ENCODE measurements at regions not wholly inside any gene's neighbourhood (a gene's known extent, or its start where the extent isn't known, plus 50 kb on each side); places are given as distances from the start of the nearest gene placed in this dataset.
"Not testable (repeated sequence)": the region's sequence is repeated elsewhere in the genome, so short reads cannot be mapped to it uniquely, and the experiment has no call there.

DNA sequence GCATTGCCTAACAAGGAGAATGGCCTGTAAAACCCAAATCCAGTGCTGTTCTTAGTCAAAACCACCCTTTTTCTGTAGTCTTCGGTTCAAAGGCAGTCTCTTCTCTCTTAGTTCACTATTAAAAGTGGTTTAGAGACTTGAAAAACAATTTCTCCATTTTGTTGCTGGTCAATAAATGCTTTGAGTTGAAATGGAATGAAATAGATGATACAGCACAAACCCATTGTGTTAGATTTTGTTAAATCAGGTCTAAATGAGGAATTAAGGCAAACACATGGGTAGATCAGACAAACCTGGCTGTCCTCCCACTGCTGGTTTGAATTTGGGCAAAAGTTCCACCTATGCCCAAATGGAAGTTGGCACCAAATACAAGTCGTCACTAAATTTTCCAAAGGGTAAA, 150.1 kb upstream of the SERTAD2 start:
- H3K9me3 Mint-ChIP-seq, result no peaks in the 10 kb centered on the region
- POLR2A ChIA-PET, result no interaction called here

GRCh38 chr2:64804651-64805050, 150.9 kb upstream of the SERTAD2 start:
- DNase-seq, result no peak
- CTCF ChIA-PET, result interaction anchor here (1.0 kb wide), 1 partner anchor 29 kb away, joined by 4 read pairs; no protein-coding TSS in a partner anchor
- intact Hi-C loops (cut with micrococcal nuclease), result no loop called here
- Mint-ChIP-seq H3K27ac (no peak overlapping the region), H3K9me3 (no peaks in the 10 kb centered on the region), H3K27me3 (no peaks in the 10 kb centered on the region), H3K4me1 (ENCODE audit: low read depth) (peaks cover 20% of the 10 kb centered on the region), H3K4me3 (no peak overlapping the region), H3K36me3 (no peaks in the 10 kb centered on the region)
- POLR2A ChIA-PET, result no interaction called here

More for the DNA sequence above, 150.1 kb upstream of the SERTAD2 start:
- no peak overlapping the region for H3K27ac Mint-ChIP-seq
- no peaks in the 10 kb centered on the region for H3K27me3 Mint-ChIP-seq
- intact Hi-C loops (cut with micrococcal nuclease), result no loop called here
- no peak overlapping the region for H3K4me3 Mint-ChIP-seq
- H3K4me1 Mint-ChIP-seq (ENCODE audit: low read depth), result peaks cover 20% of the 10 kb centered on the region
- DNase-seq, result no peak
- no peaks in the 10 kb centered on the region for H3K36me3 Mint-ChIP-seq
- CTCF ChIA-PET, result no interaction called here

DNA sequence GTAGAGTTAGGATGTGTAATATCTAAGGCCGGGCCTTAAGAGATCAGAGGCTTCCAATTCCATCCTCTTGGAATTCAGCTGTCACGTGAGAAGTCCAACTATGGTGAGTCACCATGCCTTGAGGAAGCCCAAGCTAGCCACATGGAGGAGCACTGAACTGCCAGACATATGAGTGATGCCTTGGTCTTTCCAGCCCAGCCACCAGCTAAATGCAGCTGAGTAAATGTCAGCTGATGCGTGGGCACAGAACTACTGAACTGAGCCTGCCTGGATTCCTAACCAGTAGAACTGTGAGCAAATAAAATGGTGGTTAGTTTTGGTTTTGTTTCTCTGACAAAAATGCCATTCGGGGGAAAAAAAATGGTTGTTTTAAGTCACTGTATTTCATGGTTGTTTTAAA, 153.7 kb upstream of the SERTAD2 start:
- peaks cover 26% of the 10 kb centered on the region for H3K4me1 Mint-ChIP-seq (ENCODE audit: low read depth)
- no peak overlapping the region for H3K4me3 Mint-ChIP-seq
- intact Hi-C loops (cut with micrococcal nuclease), result loop anchor here (2.0 kb wide), 2 partner anchors 13 to 23 kb away; no protein-coding TSS in a partner anchor
- peak overlapping the region; percentile 32 for H3K27ac Mint-ChIP-seq
- peak; percentile 84 for DNase-seq
- H3K27me3 Mint-ChIP-seq, result no peaks in the 10 kb centered on the region
- H3K36me3 Mint-ChIP-seq, result no peaks in the 10 kb centered on the region
- CTCF ChIA-PET, result interaction anchor here (0.9 to 2.6 kb wide), 4 partner anchors 13 to 165 kb away, joined by 3 to 13 read pairs (median 4); no protein-coding TSS in a partner anchor
- no peaks in the 10 kb centered on the region for H3K9me3 Mint-ChIP-seq
- POLR2A ChIA-PET, result interaction anchor here (0.9 to 1.0 kb wide), 2 partner anchors 13 to 55 kb away, joined by 3 to 4 read pairs; no protein-coding TSS in a partner anchor

- intact Hi-C loops (cut with micrococcal nuclease), result no loop called here
- ChIA-PET CTCF (interaction anchor here (1.0 to 2.6 kb wide), 2 partner anchors 23 to 166 kb away, joined by 3 to 13 read pairs; no protein-coding TSS in a partner anchor), POLR2A (no interaction called here)
- H3K27me3 Mint-ChIP-seq, result no peaks in the 10 kb centered on the region
- H3K36me3 Mint-ChIP-seq, result no peaks in the 10 kb centered on the region
- DNase-seq, result no peak
- peaks cover 26% of the 10 kb centered on the region for H3K4me1 Mint-ChIP-seq (ENCODE audit: low read depth)
- no peaks in the 10 kb centered on the region for H3K9me3 Mint-ChIP-seq
- H3K4me3 Mint-ChIP-seq, result no peak overlapping the region
- peak overlapping the region; percentile 32 for H3K27ac Mint-ChIP-seq
Measured at GRCh38 chr2:64808092-64808491, 154.4 kb upstream of the SERTAD2 start.

DNA sequence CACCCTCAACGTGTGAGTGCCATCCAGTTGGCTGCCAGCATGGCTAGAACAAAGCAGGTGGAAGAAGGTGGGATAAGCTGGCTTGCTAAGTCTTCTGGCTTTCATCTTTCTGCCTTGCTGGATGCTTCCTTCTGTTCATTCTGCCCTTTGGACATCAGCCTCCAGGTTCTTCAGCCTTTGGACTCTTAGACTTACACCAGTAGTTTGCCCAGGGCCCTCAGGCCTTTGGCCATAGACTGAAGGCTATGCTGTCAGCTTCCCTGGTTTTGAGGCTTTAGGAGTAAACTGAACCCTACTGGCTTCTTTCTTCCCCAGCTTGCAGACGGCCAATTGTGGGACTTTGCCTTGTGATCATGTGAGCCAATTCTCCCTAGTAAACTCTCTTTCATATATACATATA, 155.0 kb upstream of the SERTAD2 start:
- Mint-ChIP-seq H3K4me3 (no peak overlapping the region), H3K27me3 (no peaks in the 10 kb centered on the region), H3K36me3 (no peaks in the 10 kb centered on the region), H3K4me1 (ENCODE audit: low read depth) (peaks cover 26% of the 10 kb centered on the region), H3K27ac (no peak overlapping the region), H3K9me3 (no peaks in the 10 kb centered on the region)
- DNase-seq, result no peak
- ChIA-PET POLR2A (no interaction called here), CTCF (interaction anchor here (2.6 kb wide), 1 partner anchor 23 kb away, joined by 13 read pairs; no protein-coding TSS in a partner anchor)
- intact Hi-C loops (cut with micrococcal nuclease), result no loop called here

GRCh38 chr2:64809216-64809615, 155.5 kb upstream of the SERTAD2 start:
- H3K4me3 Mint-ChIP-seq, result no peak overlapping the region
- no peak overlapping the region for H3K27ac Mint-ChIP-seq
- ChIA-PET POLR2A (no interaction called here), CTCF (interaction anchor here (2.6 kb wide), 1 partner anchor 22 kb away, joined by 13 read pairs; no protein-coding TSS in a partner anchor)
- peaks cover 26% of the 10 kb centered on the region for H3K4me1 Mint-ChIP-seq (ENCODE audit: low read depth)
- H3K9me3 Mint-ChIP-seq, result no peaks in the 10 kb centered on the region
- DNase-seq, result no peak
- no peaks in the 10 kb centered on the region for H3K36me3 Mint-ChIP-seq
- intact Hi-C loops (cut with micrococcal nuclease), result no loop called here
- H3K27me3 Mint-ChIP-seq, result no peaks in the 10 kb centered on the region

DNA sequence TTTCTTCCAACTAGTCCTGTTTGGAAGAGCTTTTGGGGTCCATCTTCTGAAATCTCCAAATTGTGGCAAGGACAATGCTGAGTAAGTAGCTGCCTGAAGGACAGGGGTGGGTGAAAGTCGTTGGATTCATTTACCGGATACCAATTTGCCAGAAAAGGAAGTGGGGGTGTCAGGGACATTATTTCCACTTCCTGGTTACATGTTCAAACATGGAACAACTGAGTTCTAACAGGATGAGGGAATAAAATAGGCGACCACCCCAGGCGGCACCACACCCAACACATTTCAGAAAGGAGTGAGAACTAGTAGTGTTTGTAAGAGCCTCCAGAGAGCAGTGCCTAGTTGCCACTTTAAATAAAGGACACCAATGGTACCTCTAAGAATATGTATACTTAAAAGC, 158.6 kb upstream of the SERTAD2 start:
- CTCF ChIA-PET, result no interaction called here
- no peak overlapping the region for H3K27ac Mint-ChIP-seq
- no peak overlapping the region for H3K4me3 Mint-ChIP-seq
- H3K36me3 Mint-ChIP-seq, result no peaks in the 10 kb centered on the region
- no peak for DNase-seq
- POLR2A ChIA-PET, result no interaction called here
- H3K9me3 Mint-ChIP-seq, result no peaks in the 10 kb centered on the region
- H3K27me3 Mint-ChIP-seq, result no peaks in the 10 kb centered on the region
- intact Hi-C loops (cut with micrococcal nuclease), result no loop called here
- peaks cover 18% of the 10 kb centered on the region for H3K4me1 Mint-ChIP-seq (ENCODE audit: low read depth)

GRCh38 chr2:64814007-64814406, 160.3 kb upstream of the SERTAD2 start:
- Mint-ChIP-seq H3K36me3 (no peaks in the 10 kb centered on the region), H3K9me3 (no peaks in the 10 kb centered on the region), H3K27ac (no peak overlapping the region), H3K27me3 (no peaks in the 10 kb centered on the region), H3K4me1 (ENCODE audit: low read depth) (peaks cover 12% of the 10 kb centered on the region), H3K4me3 (no peak overlapping the region)
- CTCF ChIA-PET, result interaction anchor here (1.1 to 1.3 kb wide), 2 partner anchors 18 to 227 kb away, joined by 4 read pairs; no protein-coding TSS in a partner anchor
- no peak for DNase-seq
- POLR2A ChIA-PET, result no interaction called here
- intact Hi-C loops (cut with micrococcal nuclease), result no loop called here

- H3K27me3 Mint-ChIP-seq; H3K9me3 Mint-ChIP-seq; H3K4me3 Mint-ChIP-seq; POLR2A ChIA-PET; H3K27ac Mint-ChIP-seq; DNase-seq; intact Hi-C loops (cut with micrococcal nuclease); H3K36me3 Mint-ChIP-seq: not testable (repeated sequence)
- peaks cover 26% of the 10 kb centered on the region for H3K4me1 Mint-ChIP-seq (ENCODE audit: low read depth)
- CTCF ChIA-PET, result interaction anchor here (0.9 kb wide), 1 partner anchor 17 kb away, joined by 3 read pairs; no protein-coding TSS in a partner anchor
Measured at GRCh38 chr2:64816526-64816925, 162.8 kb upstream of the SERTAD2 start.

DNA sequence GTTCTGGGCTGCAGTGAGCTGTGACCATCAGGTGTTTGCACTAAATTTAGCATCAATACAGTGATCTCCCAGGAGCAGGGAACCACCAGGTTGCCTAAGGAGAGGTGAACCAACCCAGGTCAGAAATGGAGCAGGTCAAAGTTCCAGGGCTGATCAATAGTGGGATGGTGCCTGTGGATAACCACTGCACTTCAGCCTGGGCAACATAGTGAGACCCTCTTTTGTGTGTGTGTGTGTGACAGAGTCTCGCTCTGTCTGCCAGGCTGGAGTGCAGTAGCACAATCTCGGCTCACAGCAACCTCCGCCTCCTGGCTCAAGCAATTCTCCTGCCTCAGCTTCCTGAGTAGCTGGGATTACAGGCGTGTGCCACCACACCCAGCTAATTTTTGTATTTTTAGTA, 163.7 kb upstream of the SERTAD2 start:
- DNase-seq, result no peak
- Mint-ChIP-seq H3K36me3 (no peaks in the 10 kb centered on the region), H3K9me3 (no peaks in the 10 kb centered on the region), H3K27ac (no peak overlapping the region), H3K4me1 (ENCODE audit: low read depth) (peaks cover 20% of the 10 kb centered on the region), H3K27me3 (no peaks in the 10 kb centered on the region), H3K4me3 (no peak overlapping the region)
- CTCF ChIA-PET, result no interaction called here
- intact Hi-C loops (cut with micrococcal nuclease), result no loop called here
- POLR2A ChIA-PET, result no interaction called here

- no peaks in the 10 kb centered on the region for H3K9me3 Mint-ChIP-seq
- H3K4me1 Mint-ChIP-seq (ENCODE audit: low read depth), result peaks cover 20% of the 10 kb centered on the region
- no peak overlapping the region for H3K4me3 Mint-ChIP-seq
- intact Hi-C loops (cut with micrococcal nuclease), result loop anchor here (1.0 kb wide), 2 partner anchors 88 to 166 kb away; no protein-coding TSS in a partner anchor
- ChIA-PET CTCF (interaction anchor here (1.3 to 3.8 kb wide), 3 partner anchors 12 to 172 kb away, joined by 3 to 33 read pairs (median 12); partner anchors contain the start of gene SERTAD2), POLR2A (interaction anchor here (1.6 kb wide), 1 partner anchor 67 kb away, joined by 4 read pairs; no protein-coding TSS in a partner anchor)
- no peak overlapping the region for H3K27ac Mint-ChIP-seq
- DNase-seq, result no peak
- no peaks in the 10 kb centered on the region for H3K36me3 Mint-ChIP-seq
- H3K27me3 Mint-ChIP-seq, result no peaks in the 10 kb centered on the region
Measured at GRCh38 chr2:64818664-64819060, 164.9 kb upstream of the SERTAD2 start.

- Mint-ChIP-seq H3K36me3 (no peaks in the 10 kb centered on the region), H3K27ac (peak overlapping the region; percentile 82), H3K4me1 (ENCODE audit: low read depth) (peaks cover 20% of the 10 kb centered on the region), H3K9me3 (no peaks in the 10 kb centered on the region), H3K4me3 (peak overlapping the region; percentile 36), H3K27me3 (no peaks in the 10 kb centered on the region)
- intact Hi-C loops (cut with micrococcal nuclease), result loop anchor here (1.0 kb wide), 2 partner anchors 89 to 167 kb away; no protein-coding TSS in a partner anchor
- CTCF ChIA-PET, result interaction anchor here (1.3 to 3.8 kb wide), 3 partner anchors 12 to 173 kb away, joined by 3 to 33 read pairs (median 12); partner anchors contain the start of gene SERTAD2
- DNase-seq, result no peak
- POLR2A ChIA-PET, result interaction anchor here (1.6 kb wide), 1 partner anchor 68 kb away, joined by 4 read pairs; no protein-coding TSS in a partner anchor
Measured at GRCh38 chr2:64819361-64819760, 165.6 kb upstream of the SERTAD2 start.

Measured in activated CD4-positive, alpha-beta memory T cell treated with anti-CD3 and anti-CD28 coated beads for 36 hours (primary cell).